MM.1S (cell line): ENCODE measurements at regions not wholly inside any gene's neighbourhood (a gene's known extent, or its start where the extent isn't known, plus 50 kb on each side); places are given as distances from the start of the nearest gene placed in this dataset.

Source experiments
- DNase-seq: peaks from one replicate; pipeline ENCODE4 v3.0.0-alpha.2; 2015
- H2AFZ ChIP-seq: fragments of 300-600 bp; sonication (generic); 2 replicates; pipeline ENCODE4 v1.6.0; 2016; ENCODE audit warnings: antibody characterized with exemption, low read length
- H3F3A ChIP-seq: fragments of 300-600 bp; sonication (generic); 2 replicates; pipeline ENCODE4 v1.6.1; 2016; ENCODE audit warnings: mild to moderate bottlenecking, antibody characterized with exemption, low read length, moderate library complexity, mixed read lengths; ENCODE audit not compliant: insufficient read depth
- H3K27ac ChIP-seq: fragments of 300-600 bp; sonication (generic); 2 replicates; pipeline ENCODE4 v1.5.1; 2016; ENCODE audit warnings: mild to moderate bottlenecking, low read length
- H3K27me3 ChIP-seq: fragments of 300-600 bp; sonication (generic); replicated peaks from 2 replicates; pipeline ENCODE4 v1.6.0; 2016; ENCODE audit warnings: low read length; ENCODE audit not compliant: insufficient read depth
- H3K36me3 ChIP-seq: fragments of 300-600 bp; sonication (generic); replicated peaks from 2 replicates; pipeline ENCODE4 v1.6.1; 2016; ENCODE audit warnings: mild to moderate bottlenecking, low read length, mixed read lengths; ENCODE audit not compliant: insufficient read depth
- H3K4me1 ChIP-seq: fragments of 300-600 bp; sonication (generic); 2 replicates; pipeline ENCODE4 v1.6.1; 2016; ENCODE audit warnings: low read length, mixed read lengths
- H3K4me2 ChIP-seq: fragments of 300-600 bp; sonication (generic); 2 replicates; pipeline ENCODE4 v1.6.0; 2016; ENCODE audit warnings: low read depth, low read length
- H3K4me3 ChIP-seq: fragments of 300-600 bp; sonication (generic); 2 replicates; pipeline ENCODE4 v1.5.1; 2016; ENCODE audit warnings: low read length, mixed read lengths
- H3K79me2 ChIP-seq: fragments of 300-600 bp; sonication (generic); 2 replicates; pipeline ENCODE4 v1.6.1; 2016; ENCODE audit warnings: mixed run types, low read length, mixed read lengths
- H3K9ac ChIP-seq: fragments of 300-600 bp; sonication (generic); 2 replicates; pipeline ENCODE4 v1.6.1; 2016; ENCODE audit warnings: low read length, mixed read lengths
- H3K9me2 ChIP-seq: fragments of 300-600 bp; sonication (generic); replicated peaks from 2 replicates; pipeline ENCODE4 v1.6.1; 2016; ENCODE audit warnings: mild to moderate bottlenecking, low read length, mixed read lengths; ENCODE audit not compliant: insufficient read depth
- H3K9me3 ChIP-seq: fragments of 300-600 bp; sonication (generic); replicated peaks from 2 replicates; pipeline ENCODE4 v1.6.1; 2016; ENCODE audit warnings: mild to moderate bottlenecking, low read length, mixed read lengths; ENCODE audit not compliant: insufficient read depth
- H4K20me1 ChIP-seq: fragments of 300-600 bp; sonication (generic); 2 replicates; pipeline ENCODE4 v1.6.1; 2016; ENCODE audit warnings: mild to moderate bottlenecking, low read length, moderate library complexity, mixed read lengths; ENCODE audit not compliant: insufficient read depth
- EZH2 ChIP-seq: fragments of 300-600 bp; sonication (generic); optimal IDR thresholded peaks from 2 replicates; pipeline ENCODE3; 2017; ENCODE audit warnings: low read depth, mild to moderate bottlenecking, antibody characterized with exemption, low read length, mixed read lengths
- EZH2phosphoT487 ChIP-seq: fragments of 300-600 bp; sonication (generic); IDR thresholded peaks from 2 replicates; pipeline ENCODE4 v1.6.1; 2018; ENCODE audit warnings: antibody characterized with exemption, low read length
- TF ChIP-seq, protein P1 (sequence below): fragments of 300-600 bp; sonication (generic); IDR thresholded peaks from 2 replicates; pipeline ENCODE4 v1.5.1; 2016; ENCODE audit warnings: antibody characterized with exemption, low read length, mixed read lengths

- H3K27me3 ChIP-seq: no peaks in the 10 kb centered on the region
- DNase-seq: no peak
- H3K79me2 ChIP-seq: no peaks in the 10 kb centered on the region
- H2AFZ ChIP-seq: no peak overlapping the region
- no peaks in the 10 kb centered on the region for H3F3A ChIP-seq
- no peak overlapping the region for H3K9ac ChIP-seq
- H3K4me3 ChIP-seq: no peak overlapping the region
- H3K4me1 ChIP-seq: no peaks in the 10 kb centered on the region
- no peak overlapping the region for H3K4me2 ChIP-seq
- H4K20me1 ChIP-seq: no peaks in the 10 kb centered on the region
- H3K9me3 ChIP-seq: no peaks in the 10 kb centered on the region
- no peaks in the 10 kb centered on the region for H3K9me2 ChIP-seq
- TF ChIP-seq EZH2: no peak
- TF ChIP-seq EZH2phosphoT487: no peak
- TF ChIP-seq, protein P1, sequence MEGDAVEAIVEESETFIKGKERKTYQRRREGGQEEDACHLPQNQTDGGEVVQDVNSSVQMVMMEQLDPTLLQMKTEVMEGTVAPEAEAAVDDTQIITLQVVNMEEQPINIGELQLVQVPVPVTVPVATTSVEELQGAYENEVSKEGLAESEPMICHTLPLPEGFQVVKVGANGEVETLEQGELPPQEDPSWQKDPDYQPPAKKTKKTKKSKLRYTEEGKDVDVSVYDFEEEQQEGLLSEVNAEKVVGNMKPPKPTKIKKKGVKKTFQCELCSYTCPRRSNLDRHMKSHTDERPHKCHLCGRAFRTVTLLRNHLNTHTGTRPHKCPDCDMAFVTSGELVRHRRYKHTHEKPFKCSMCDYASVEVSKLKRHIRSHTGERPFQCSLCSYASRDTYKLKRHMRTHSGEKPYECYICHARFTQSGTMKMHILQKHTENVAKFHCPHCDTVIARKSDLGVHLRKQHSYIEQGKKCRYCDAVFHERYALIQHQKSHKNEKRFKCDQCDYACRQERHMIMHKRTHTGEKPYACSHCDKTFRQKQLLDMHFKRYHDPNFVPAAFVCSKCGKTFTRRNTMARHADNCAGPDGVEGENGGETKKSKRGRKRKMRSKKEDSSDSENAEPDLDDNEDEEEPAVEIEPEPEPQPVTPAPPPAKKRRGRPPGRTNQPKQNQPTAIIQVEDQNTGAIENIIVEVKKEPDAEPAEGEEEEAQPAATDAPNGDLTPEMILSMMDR: no peak
- H3K27ac ChIP-seq: no peak overlapping the region
- no peaks in the 10 kb centered on the region for H3K36me3 ChIP-seq
Observed at GRCh38 chr2:133651861-133652260, 83.6 kb upstream of the NCKAP5 start.

DNA sequence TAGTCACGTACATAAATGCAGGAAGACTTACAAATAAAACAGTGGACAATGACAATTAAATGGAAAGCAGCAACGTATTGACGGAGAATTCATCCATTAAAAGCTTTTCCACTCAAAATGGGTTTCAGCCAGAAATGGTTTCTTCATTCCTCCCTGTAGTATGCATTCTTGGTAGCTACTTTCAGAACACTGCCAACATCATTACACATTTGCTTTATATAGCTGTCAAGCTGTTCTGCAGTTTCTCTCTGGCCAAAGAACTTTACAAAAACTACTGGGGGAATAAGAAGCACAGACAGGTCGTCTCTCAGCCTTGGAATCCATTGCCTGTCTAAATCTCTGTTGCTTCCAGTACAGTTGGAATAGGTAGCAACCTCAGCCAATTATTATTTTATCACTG, 84.1 kb upstream of the NCKAP5 start:
- Histone ChIP-seq H3K4me1 (no peaks in the 10 kb centered on the region), H2AFZ (no peak overlapping the region), H3K9me2 (no peaks in the 10 kb centered on the region), H4K20me1 (no peaks in the 10 kb centered on the region), H3K79me2 (no peaks in the 10 kb centered on the region), H3K27me3 (no peaks in the 10 kb centered on the region), H3K27ac (no peak overlapping the region), H3K36me3 (no peaks in the 10 kb centered on the region), H3K9ac (no peak overlapping the region), H3K9me3 (no peaks in the 10 kb centered on the region), H3K4me2 (no peak overlapping the region), H3K4me3 (no peak overlapping the region), H3F3A (no peaks in the 10 kb centered on the region)
- no peak for DNase-seq
- no peak for TF ChIP-seq EZH2phosphoT487
- no peak for TF ChIP-seq EZH2
- TF ChIP-seq, protein P1: no peak

DNA sequence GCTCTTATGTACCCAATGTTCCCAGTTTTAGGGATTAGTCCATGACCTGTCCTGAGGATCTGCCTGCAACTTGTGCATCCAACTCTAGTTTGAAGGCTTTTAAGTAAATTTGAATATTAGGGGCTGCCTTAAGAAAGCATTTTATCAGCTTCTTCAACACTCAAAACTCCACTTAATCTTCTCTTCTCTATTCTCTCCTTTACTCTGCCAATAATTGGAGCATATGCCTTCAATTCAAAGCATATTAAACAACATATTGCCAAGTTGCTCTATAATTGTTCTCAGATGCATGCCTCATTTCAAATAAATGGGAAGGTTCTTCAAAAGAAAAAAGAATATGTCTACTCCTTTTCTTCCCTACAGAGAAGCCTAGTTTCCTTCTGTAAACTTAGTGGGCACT, 84.8 kb upstream of the NCKAP5 start:
- Histone ChIP-seq H4K20me1 (no peaks in the 10 kb centered on the region), H3K4me1 (no peaks in the 10 kb centered on the region), H3K27me3 (no peaks in the 10 kb centered on the region), H3K79me2 (no peaks in the 10 kb centered on the region), H2AFZ (no peak overlapping the region), H3K36me3 (no peaks in the 10 kb centered on the region), H3K4me2 (no peak overlapping the region), H3K9me3 (no peaks in the 10 kb centered on the region), H3K9ac (no peak overlapping the region), H3K4me3 (no peak overlapping the region), H3K9me2 (no peaks in the 10 kb centered on the region), H3K27ac (no peak overlapping the region), H3F3A (no peaks in the 10 kb centered on the region)
- TF ChIP-seq EZH2phosphoT487: no peak
- TF ChIP-seq, protein P1: no peak
- TF ChIP-seq EZH2: no peak
- no peak for DNase-seq

GRCh38 chr2:133654949-133655348, 86.7 kb upstream of the NCKAP5 start:
- TF ChIP-seq EZH2 (no peak), EZH2phosphoT487 (no peak)
- TF ChIP-seq, protein P1: no peak
- Histone ChIP-seq H3K27me3 (no peaks in the 10 kb centered on the region), H3K9me3 (no peaks in the 10 kb centered on the region), H3K9ac (no peak overlapping the region), H3K9me2 (no peaks in the 10 kb centered on the region), H3K4me2 (no peak overlapping the region), H3F3A (no peaks in the 10 kb centered on the region), H3K4me3 (no peak overlapping the region), H3K36me3 (no peaks in the 10 kb centered on the region), H3K79me2 (no peaks in the 10 kb centered on the region), H4K20me1 (no peaks in the 10 kb centered on the region), H3K4me1 (no peaks in the 10 kb centered on the region), H3K27ac (no peak overlapping the region), H2AFZ (no peak overlapping the region)
- no peak for DNase-seq
